ENCODE measurements at regions not wholly inside any gene's neighbourhood (a gene's known extent, or its start where the extent isn't known, plus 50 kb on each side); places are given as distances from the start of the nearest gene placed in this dataset.
"Not testable (repeated sequence)": the region's sequence is repeated elsewhere in the genome, so short reads cannot be mapped to it uniquely, and the experiment has no call there.

- 41 to 57% (median 47%) methylated on average over 3 of the region's 3 CpGs for WGBS, 3 donors
- Histone ChIP-seq H3K4me3 (no peak overlapping the region), H3K4me1 (no peaks in the 10 kb centered on the region), H3K36me3 (ENCODE audit: insufficient read depth in 1 of 2, low read depth in 1 of 2) (no peaks in the 10 kb centered on the region), H3K27me3 (ENCODE audit: insufficient read depth in 3 of 3, low read length in 2 of 3) (no peaks in the 10 kb centered on the region), H3K27ac (no peak overlapping the region), H3K9me3 (no peaks in the 10 kb centered on the region)
- no peak for DNase-seq
- no peak for ATAC-seq
- intact Hi-C loops (cut with DNase I) = loop anchor here in 1 of 2 donors (2.0 kb wide), 1 partner anchor 20 kb away; no protein-coding TSS in a partner anchor
- no peak for TF ChIP-seq CTCF (IDR thresholded peaks at IDR 0.05)
Observed at GRCh38 chr7:19284596-19285300, 139.5 kb upstream of the FERD3L start.

- Histone ChIP-seq H3K27ac (no peak overlapping the region), H3K36me3 (ENCODE audit: insufficient read depth in 1 of 2, low read depth in 1 of 2) (no peaks in the 10 kb centered on the region), H3K27me3 (ENCODE audit: insufficient read depth in 3 of 3, low read length in 2 of 3) (no peaks in the 10 kb centered on the region), H3K4me3 (no peak overlapping the region), H3K4me1 (no peaks in the 10 kb centered on the region), H3K9me3 (no peaks in the 10 kb centered on the region)
- intact Hi-C loops (cut with DNase I) = loop anchor here in 1 of 2 donors (2.0 kb wide), 1 partner anchor 19 kb away; no protein-coding TSS in a partner anchor
- DNase-seq (no peak), ATAC-seq (no peak)
- no peak for TF ChIP-seq CTCF (IDR thresholded peaks at IDR 0.05)
- WGBS, 3 donors = 49 to 68% (median 61%) methylated on average over 1 of the region's 1 CpG
Observed at GRCh38 chr7:19284136-19284535, 138.9 kb upstream of the FERD3L start.

GRCh38 chr7:19275000-19275399 lies 129.8 kb upstream of the FERD3L start:
- no peaks in the 10 kb centered on the region for H3K36me3 ChIP-seq (ENCODE audit: insufficient read depth in 1 of 2, low read depth in 1 of 2)
- no peak for TF ChIP-seq CTCF (IDR thresholded peaks at IDR 0.05)
- no peak for ATAC-seq
- intact Hi-C loops (cut with DNase I) = no loop called here
- DNase-seq = no peak
- no peaks in the 10 kb centered on the region for H3K27me3 ChIP-seq (ENCODE audit: insufficient read depth in 3 of 3, low read length in 2 of 3)
- H3K4me1 ChIP-seq = no peaks in the 10 kb centered on the region
- no peaks in the 10 kb centered on the region for H3K9me3 ChIP-seq
- H3K4me3 ChIP-seq = no peak overlapping the region
- H3K27ac ChIP-seq = no peak overlapping the region

GRCh38 chr7:19272329-19272728 lies 127.1 kb upstream of the FERD3L start:
- intact Hi-C loops (cut with DNase I); ATAC-seq: not testable (repeated sequence)

GRCh38 chr7:19269301-19269700 lies 124.1 kb upstream of the FERD3L start:
- H3K36me3 ChIP-seq (ENCODE audit: insufficient read depth in 1 of 2, low read depth in 1 of 2) = no peaks in the 10 kb centered on the region
- no peaks in the 10 kb centered on the region for H3K4me1 ChIP-seq
- ATAC-seq (no peak), DNase-seq (no peak)
- no peak overlapping the region for H3K27ac ChIP-seq
- H3K27me3 ChIP-seq (ENCODE audit: insufficient read depth in 3 of 3, low read length in 2 of 3) = no peaks in the 10 kb centered on the region
- H3K4me3 ChIP-seq = no peak overlapping the region
- intact Hi-C loops (cut with DNase I) = no loop called here
- no peaks in the 10 kb centered on the region for H3K9me3 ChIP-seq
- no peak for TF ChIP-seq CTCF (IDR thresholded peaks at IDR 0.05)

More at GRCh38 chr7:19272329-19272728, 127.1 kb upstream of the FERD3L start:
- not testable (repeated sequence) for H3K9me3 ChIP-seq; H3K27ac ChIP-seq; H3K36me3 ChIP-seq (ENCODE audit: insufficient read depth in 1 of 2, low read depth in 1 of 2); H3K4me1 ChIP-seq; H3K4me3 ChIP-seq; H3K27me3 ChIP-seq (ENCODE audit: insufficient read depth in 3 of 3, low read length in 2 of 3)
- WGBS, 3 donors = 86 to 95% (median 89%) methylated on average over 6 of the region's 6 CpGs
- DNase-seq = peak in 1 of 2 donors; percentile 34
